ENCODE measurements at regions not wholly inside any gene's neighbourhood (a gene's known extent, or its start where the extent isn't known, plus 50 kb on each side); places are given as distances from the start of the nearest gene placed in this dataset.

DNA sequence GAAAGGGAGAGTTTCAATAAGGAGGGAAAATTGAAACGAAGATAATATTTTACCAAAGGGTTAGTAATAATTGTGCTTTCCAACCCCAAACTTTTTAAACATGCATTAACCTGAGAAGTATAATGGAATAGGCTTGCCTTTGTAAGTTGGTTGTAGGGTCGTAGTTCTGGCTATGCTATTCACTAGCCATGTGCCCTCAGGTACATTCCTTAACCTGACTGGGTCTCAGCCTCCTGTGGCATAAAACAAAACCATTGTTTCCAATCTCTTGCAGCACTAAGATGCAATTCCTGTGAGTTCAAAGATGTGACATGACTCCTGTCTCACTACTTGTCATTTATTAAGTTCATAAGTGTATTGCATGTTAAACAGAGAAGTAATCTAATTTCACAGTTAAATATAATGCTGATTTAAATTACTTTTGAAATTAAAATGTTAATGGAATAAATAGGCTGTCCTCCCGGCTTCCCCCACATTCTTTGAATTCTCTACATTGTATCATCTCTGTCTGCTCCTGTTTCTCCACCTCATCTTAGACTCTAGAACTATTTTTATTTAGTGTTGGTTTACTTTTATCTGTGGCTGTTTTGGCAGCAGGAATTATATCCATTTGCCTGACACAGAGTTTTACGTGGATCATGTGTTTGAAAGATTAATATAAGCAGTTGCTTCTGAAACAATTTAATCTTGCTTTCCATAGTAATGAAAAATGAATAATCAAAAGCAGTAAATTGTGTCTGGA lies 216.3 kb downstream of the FAT3 start:
- ChIA-PET POLR2A (no interaction called here), CTCF (no interaction called here)
- no peak for DNase-seq (ENCODE audit: low read depth, low spot score)
- TF ChIP-seq, protein P1, sequence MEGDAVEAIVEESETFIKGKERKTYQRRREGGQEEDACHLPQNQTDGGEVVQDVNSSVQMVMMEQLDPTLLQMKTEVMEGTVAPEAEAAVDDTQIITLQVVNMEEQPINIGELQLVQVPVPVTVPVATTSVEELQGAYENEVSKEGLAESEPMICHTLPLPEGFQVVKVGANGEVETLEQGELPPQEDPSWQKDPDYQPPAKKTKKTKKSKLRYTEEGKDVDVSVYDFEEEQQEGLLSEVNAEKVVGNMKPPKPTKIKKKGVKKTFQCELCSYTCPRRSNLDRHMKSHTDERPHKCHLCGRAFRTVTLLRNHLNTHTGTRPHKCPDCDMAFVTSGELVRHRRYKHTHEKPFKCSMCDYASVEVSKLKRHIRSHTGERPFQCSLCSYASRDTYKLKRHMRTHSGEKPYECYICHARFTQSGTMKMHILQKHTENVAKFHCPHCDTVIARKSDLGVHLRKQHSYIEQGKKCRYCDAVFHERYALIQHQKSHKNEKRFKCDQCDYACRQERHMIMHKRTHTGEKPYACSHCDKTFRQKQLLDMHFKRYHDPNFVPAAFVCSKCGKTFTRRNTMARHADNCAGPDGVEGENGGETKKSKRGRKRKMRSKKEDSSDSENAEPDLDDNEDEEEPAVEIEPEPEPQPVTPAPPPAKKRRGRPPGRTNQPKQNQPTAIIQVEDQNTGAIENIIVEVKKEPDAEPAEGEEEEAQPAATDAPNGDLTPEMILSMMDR (IDR thresholded peaks at IDR 0.05; ENCODE audit: insufficient read depth, low read length, missing control alignments) = no peak
- no peak overlapping the region for H3K4me3 ChIP-seq (ENCODE audit: low read depth, low read length)

DNA sequence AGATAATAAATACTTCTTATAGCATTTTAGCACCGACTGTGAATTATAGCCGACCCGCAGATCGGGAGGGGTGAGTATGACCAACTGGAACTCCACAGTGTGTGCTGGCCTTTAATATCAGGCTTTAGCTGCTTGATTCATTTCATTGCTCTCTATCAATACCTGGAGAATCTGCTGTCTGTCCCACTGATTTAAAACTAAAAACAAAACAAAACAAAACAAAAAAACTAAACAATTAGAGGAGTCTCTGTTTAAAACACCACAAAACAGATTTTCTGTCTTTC lies 216.8 kb downstream of the FAT3 start:
- TF ChIP-seq, protein P1 (IDR thresholded peaks at IDR 0.05; ENCODE audit: insufficient read depth, low read length, missing control alignments) = no peak
- DNase-seq (ENCODE audit: low read depth, low spot score) = no peak
- no peak overlapping the region for H3K4me3 ChIP-seq (ENCODE audit: low read depth, low read length)
- ChIA-PET POLR2A (no interaction called here), CTCF (no interaction called here)

DNA sequence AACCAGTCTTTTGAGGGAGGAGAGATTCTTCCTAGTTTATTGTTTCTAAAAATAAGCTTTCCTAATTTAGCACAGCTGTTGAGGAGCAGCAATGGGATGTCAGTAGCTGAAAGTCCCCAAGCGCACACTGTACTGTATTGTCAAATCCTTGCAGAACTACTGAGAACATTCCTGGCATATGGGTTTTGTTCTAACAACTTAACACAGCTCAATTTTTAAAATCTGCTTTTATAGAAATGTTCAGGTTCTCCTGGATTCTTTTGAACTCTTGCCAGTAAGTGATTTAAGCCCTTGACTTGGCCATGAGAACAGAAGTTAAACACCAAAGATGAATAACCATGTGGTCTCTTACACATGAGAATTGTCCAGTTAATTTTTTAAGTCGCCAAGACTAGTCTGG lies 218.6 kb downstream of the FAT3 start:
- DNase-seq (ENCODE audit: low read depth, low spot score) = no peak
- ChIA-PET POLR2A (no interaction called here), CTCF (no interaction called here)
- H3K4me3 ChIP-seq (ENCODE audit: low read depth, low read length) = no peak overlapping the region
- TF ChIP-seq, protein P1 (IDR thresholded peaks at IDR 0.05; ENCODE audit: insufficient read depth, low read length, missing control alignments) = no peak

DNA sequence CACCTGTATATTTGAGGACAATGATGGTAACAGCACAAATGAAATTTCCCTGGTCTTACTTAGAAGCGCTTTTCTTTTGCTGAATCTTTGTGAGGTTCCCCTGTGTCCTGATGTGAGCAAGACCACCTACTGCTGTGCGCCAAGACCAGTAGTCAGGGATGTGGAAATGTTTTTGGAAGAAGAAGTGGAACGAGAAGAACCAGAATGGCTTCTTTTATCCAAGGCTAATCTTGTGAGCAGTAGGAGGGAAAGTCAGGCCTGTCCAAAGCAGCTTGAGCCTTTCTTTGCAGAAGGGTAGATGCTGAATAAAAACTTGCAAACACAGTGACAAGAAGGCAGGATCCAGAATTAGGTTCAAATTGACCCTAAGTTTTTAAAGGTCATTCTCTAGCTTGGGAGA lies 223.0 kb downstream of the FAT3 start:
- DNase-seq (ENCODE audit: low read depth, low spot score) = no peak
- CTCF ChIA-PET = no interaction called here
- POLR2A ChIA-PET = no interaction called here
- TF ChIP-seq, protein P1 (IDR thresholded peaks at IDR 0.05; ENCODE audit: insufficient read depth, low read length, missing control alignments) = no peak
- H3K4me3 ChIP-seq (ENCODE audit: low read depth, low read length) = no peak overlapping the region

DNA sequence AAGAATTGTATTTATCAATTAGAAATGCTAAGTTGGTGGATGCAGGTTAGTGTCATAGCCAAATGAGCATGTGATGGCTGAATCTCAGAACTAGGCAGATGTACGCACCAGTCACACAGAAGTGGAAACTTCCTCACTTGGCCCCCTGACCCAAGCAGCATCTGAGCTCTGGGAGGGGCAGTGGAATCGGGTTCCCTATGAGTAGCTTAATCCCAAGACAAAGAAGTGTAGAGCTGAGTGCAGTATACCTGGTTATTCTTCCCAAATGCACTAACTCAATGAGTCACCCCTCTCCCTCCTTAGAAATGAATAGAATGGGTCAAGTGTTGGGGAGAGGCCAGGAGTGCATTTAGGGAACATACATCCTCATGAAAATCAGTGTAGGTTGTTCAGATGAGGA lies 224.6 kb downstream of the FAT3 start:
- CTCF ChIA-PET = no interaction called here
- no peak overlapping the region for H3K4me3 ChIP-seq (ENCODE audit: low read depth, low read length)
- TF ChIP-seq, protein P1 (IDR thresholded peaks at IDR 0.05; ENCODE audit: insufficient read depth, low read length, missing control alignments) = no peak
- POLR2A ChIA-PET = no interaction called here
- no peak for DNase-seq (ENCODE audit: low read depth, low spot score)

DNA sequence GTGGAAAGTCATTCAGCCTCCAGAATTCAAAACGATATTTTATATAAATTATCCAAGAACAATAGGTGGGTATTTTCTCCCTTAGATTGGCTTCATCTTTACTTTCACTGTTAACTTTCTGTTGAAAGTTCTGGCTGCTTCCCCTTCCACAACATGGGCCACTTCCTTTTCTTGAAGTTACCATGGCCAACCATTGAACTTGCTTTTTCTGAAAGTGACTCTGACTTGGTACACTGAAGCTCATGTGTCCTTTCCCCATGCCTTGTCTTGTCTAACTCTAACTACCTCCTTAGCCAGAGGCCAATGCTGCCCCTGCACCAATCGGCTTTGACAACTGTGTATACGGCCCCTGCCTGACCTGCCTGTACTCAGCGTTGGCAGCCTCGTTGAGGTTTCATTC lies 225.2 kb downstream of the FAT3 start:
- no peak for DNase-seq (ENCODE audit: low read depth, low spot score)
- H3K4me3 ChIP-seq (ENCODE audit: low read depth, low read length) = no peak overlapping the region
- CTCF ChIA-PET = no interaction called here
- TF ChIP-seq, protein P1 (IDR thresholded peaks at IDR 0.05; ENCODE audit: insufficient read depth, low read length, missing control alignments) = no peak
- POLR2A ChIA-PET = no interaction called here

Measured in AG04449 (cell line).